HL-60 (cell line): ENCODE measurements at regions not wholly inside any gene's neighbourhood (a gene's known extent, or its start where the extent isn't known, plus 50 kb on each side); places are given as distances from the start of the nearest gene placed in this dataset.

Experiments
- DNase-seq, 2 experiments: peaks; one replicate each; pipeline ENCODE4 v3.0.0-alpha.2; 2010 to 2020; ENCODE audit warnings: low read depth in 1 of 2, low spot score in 1 of 2
- H3K27ac ChIP-seq: fragments of 250-450 bp; sonication (Bioruptor Pico); replicated peaks from 2 replicates; pipeline ENCODE4 v1.5.1; 2020; ENCODE audit warnings: mild to moderate bottlenecking, moderate library complexity
- H3K27me3 ChIP-seq: fragments of 250-450 bp; sonication (Bioruptor Pico); 2 replicates; pipeline ENCODE4 v1.5.1; 2021; ENCODE audit warnings: mild to moderate bottlenecking, moderate library complexity; ENCODE audit not compliant: insufficient read depth, poor library complexity, severe bottlenecking
- H3K4me3 ChIP-seq: replicated peaks from 2 replicates; pipeline ENCODE4 v1.5.1; 2011; ENCODE audit warnings: mild to moderate bottlenecking, control low read depth, low read length; ENCODE audit not compliant: insufficient read depth
- GABPA ChIP-seq: IDR thresholded peaks from 2 replicates; pipeline ENCODE4 v1.6.1; 2012; ENCODE audit warnings: low read depth
- POLR2AphosphoS5 ChIP-seq: IDR thresholded peaks from 2 replicates; pipeline ENCODE4 v1.6.1; 2012; ENCODE audit warnings: low read depth
- REST ChIP-seq: IDR thresholded peaks from 2 replicates; pipeline ENCODE4 v1.6.1; 2012; ENCODE audit warnings: low read depth; ENCODE audit not compliant: insufficient replicate concordance
- SPI1 ChIP-seq: IDR thresholded peaks from 2 replicates; pipeline ENCODE4 v1.6.1; 2012; ENCODE audit warnings: low read depth, mild to moderate bottlenecking, borderline replicate concordance
- TF ChIP-seq, protein P1 (sequence below): IDR thresholded peaks from one replicate; pipeline ENCODE4 v1.5.1; 2011; ENCODE audit warnings: low read length, control low read depth, inconsistent platforms; ENCODE audit not compliant: insufficient read depth

GRCh38 chr9:30771163-30771708 lies 1613.2 kb upstream of the ACO1 start:
- Histone ChIP-seq H3K4me3 (no peak overlapping the region), H3K27ac (no peak overlapping the region), H3K27me3 (no peaks in the 10 kb centered on the region)
- DNase-seq: no peak
- TF ChIP-seq, protein P1, sequence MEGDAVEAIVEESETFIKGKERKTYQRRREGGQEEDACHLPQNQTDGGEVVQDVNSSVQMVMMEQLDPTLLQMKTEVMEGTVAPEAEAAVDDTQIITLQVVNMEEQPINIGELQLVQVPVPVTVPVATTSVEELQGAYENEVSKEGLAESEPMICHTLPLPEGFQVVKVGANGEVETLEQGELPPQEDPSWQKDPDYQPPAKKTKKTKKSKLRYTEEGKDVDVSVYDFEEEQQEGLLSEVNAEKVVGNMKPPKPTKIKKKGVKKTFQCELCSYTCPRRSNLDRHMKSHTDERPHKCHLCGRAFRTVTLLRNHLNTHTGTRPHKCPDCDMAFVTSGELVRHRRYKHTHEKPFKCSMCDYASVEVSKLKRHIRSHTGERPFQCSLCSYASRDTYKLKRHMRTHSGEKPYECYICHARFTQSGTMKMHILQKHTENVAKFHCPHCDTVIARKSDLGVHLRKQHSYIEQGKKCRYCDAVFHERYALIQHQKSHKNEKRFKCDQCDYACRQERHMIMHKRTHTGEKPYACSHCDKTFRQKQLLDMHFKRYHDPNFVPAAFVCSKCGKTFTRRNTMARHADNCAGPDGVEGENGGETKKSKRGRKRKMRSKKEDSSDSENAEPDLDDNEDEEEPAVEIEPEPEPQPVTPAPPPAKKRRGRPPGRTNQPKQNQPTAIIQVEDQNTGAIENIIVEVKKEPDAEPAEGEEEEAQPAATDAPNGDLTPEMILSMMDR: no peak
- TF ChIP-seq SPI1 (no peak), GABPA (no peak), POLR2AphosphoS5 (no peak), REST (no peak)

DNA sequence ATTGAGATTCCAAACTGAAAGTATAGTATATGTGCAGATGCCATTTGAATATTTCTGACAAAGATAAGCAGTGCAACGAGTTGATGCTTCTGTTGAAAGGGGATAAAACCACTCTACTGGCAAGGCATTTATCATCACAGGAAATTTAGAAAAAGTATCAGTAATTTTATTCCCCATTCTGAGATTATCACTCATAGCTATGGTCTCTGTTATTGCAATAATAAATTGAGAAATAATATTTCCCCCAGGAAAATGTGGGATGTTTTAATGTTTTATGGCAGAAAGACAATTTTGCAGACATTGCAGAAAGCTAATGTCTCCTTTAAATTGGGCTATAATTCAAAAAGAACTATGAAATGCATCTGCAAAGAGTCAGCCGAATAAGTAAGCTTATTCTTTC lies 1612.7 kb upstream of the ACO1 start:
- Histone ChIP-seq H3K27ac (no peak overlapping the region), H3K27me3 (no peaks in the 10 kb centered on the region), H3K4me3 (no peak overlapping the region)
- DNase-seq: no peak
- TF ChIP-seq SPI1 (no peak), POLR2AphosphoS5 (no peak), REST (no peak), GABPA (no peak)
- TF ChIP-seq, protein P1: no peak

DNA sequence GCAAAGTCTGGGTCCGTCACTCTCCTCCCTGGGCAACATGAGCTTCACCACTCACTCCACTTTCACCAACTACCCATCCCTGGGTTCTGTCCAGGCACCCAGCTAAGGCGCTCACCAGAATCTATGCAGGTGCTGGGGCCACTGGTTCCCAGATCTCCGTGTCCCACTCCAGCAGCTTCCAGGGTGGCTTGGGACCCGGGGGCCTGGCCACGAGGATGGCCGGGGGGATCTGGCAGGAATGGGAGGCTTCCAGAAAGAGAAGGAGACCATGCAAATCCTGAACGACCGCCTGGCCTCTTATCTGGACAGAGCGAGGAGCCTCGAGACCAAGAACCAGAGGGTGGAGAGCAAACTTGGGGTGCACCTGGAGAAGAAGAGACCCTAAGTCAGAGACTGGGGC lies 1611.0 kb upstream of the ACO1 start:
- TF ChIP-seq, protein P1: no peak
- TF ChIP-seq REST (no peak), POLR2AphosphoS5 (no peak), GABPA (no peak), SPI1 (no peak)
- Histone ChIP-seq H3K27ac (no peak overlapping the region), H3K4me3 (no peak overlapping the region), H3K27me3 (no peaks in the 10 kb centered on the region)
- no peak for DNase-seq
